Anterior cingulate cortex (tissue), 58 donors: ENCODE measurements at regions not wholly inside any gene's neighbourhood (a gene's known extent, or its start where the extent isn't known, plus 50 kb on each side); places are given as distances from the start of the nearest gene placed in this dataset.
"Not testable (repeated sequence)": the region's sequence is repeated elsewhere in the genome, so short reads cannot be mapped to it uniquely, and the experiment has no call there.

Experiments
- DNase-seq, 58 donors: peaks; one replicate each; lab custom pipeline; 2025; lab: John Stamatoyannopoulos, UW

GRCh38 chr9:115517335-115518075, 399.5 kb upstream of the TNC start:
- no peak for DNase-seq

DNA sequence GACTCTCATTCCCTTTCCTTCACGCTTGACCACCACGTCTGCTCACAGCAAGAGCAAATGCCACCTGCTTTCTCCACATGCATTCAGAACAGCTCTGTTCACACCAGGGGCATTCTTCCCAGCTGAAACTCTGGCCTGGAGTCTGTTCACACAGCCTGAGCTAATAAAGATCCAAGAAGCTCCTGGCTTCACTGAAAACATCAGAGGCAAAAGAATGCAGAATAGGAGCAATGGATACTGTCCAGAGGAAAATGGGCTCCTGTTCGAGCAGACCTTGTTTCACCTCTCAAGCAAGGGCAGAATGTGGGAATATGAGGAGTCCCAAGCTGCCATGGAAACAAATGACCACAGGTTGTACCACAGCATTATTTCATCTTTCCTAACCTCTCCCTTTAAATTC, 402.7 kb upstream of the TNC start:
- DNase-seq = peak in 21 of 58 donors; percentile 1 to 39 (median 15)

DNA sequence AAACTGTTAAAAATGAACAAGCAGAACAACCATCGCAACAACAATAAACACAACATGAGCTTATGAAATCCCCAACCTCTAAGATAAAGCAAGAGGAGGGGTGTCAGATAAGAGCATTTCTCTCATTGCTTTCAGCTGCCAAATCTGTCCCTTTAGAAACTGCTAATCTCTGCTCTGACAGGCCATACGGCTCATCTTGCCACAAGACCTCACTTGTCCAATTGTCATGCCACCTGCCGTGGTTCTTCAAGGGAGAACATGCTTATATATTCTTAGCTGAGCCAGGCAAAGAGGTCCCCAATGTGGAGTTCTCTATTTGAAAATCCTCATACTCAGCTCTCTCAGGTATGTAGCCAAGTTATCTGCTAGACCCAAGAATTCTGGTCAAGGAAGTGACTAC, 405.0 kb upstream of the TNC start:
- DNase-seq = no peak

DNA sequence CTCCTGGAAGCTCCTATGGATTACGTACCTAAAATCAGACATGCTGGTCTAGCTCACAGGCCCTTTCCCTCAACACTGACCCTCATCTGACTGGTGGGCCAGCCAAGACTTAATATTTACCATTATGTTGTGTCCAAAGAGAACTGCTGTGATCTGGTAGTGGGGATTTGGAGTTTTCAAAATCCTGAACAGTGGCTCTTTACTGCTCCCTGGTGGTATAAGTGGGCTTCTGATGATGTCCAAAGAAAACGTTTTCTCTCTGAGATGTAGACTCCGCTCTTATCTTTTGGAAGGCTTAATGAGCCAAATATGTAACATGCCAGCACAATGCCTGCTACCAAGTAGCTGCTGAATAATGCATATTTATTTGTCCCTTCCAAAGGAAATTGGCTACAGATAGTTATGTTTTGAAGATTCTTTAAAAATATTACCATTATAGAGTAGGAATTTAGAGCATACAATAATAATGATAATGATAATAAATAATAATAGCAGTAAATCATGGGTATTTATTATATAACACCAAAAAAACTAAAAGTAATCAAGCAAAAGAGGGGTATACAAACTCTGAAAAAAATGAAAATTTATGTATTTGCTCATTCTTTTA, 406.6 kb upstream of the TNC start:
- DNase-seq = peak in 15 of 58 donors; percentile 1 to 46 (median 12)

GRCh38 chr9:115525111-115526058, 407.4 kb upstream of the TNC start:
- DNase-seq = no peak

- DNase-seq = no peak
Observed at GRCh38 chr9:115531410-115532125, 413.6 kb upstream of the TNC start.

- no peak for DNase-seq
Observed at GRCh38 chr9:115533511-115533910, 415.6 kb upstream of the TNC start.

DNA sequence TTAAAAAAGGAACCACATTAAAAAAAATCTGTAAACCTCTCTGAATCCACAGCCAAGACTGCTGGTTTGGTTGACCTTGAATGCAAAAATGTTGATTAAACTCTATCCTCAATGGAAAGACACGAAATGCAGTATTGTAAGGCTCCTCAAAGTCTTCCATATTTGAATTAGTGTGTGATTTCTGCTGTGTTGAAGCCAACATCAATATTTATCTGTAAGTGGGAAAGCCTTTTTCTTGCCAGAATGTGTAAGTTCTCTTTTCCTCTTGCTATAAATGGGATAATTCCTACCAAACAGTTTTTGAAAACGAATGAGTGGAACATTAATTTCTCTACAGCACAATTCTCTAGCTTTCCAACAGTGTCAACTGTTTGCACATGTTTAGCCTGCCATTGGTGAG, 422.1 kb upstream of the TNC start:
- DNase-seq = no peak

DNA sequence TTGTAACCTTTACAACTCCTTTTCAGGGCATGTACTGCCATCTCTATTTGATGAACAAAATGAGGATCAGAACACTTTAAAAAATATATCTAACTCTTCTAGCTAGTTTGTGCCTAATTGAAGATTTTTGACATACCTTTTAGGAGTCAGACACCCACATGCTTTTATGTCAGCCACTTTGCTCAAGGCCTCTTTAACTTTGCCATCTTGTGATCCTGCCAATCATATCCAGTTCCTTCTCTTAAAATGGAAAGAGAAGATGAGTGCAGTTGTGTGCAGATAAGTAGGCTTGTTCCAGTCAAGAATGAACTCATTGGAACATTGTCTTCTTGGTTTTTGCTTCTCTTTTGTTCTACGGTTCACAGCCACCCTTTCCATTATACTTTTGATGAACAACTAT, 425.6 kb upstream of the TNC start:
- DNase-seq = no peak

- peak in 1 of 58 donors; percentile 0 for DNase-seq
Observed at GRCh38 chr9:115548609-115549260, 430.8 kb upstream of the TNC start.

DNA sequence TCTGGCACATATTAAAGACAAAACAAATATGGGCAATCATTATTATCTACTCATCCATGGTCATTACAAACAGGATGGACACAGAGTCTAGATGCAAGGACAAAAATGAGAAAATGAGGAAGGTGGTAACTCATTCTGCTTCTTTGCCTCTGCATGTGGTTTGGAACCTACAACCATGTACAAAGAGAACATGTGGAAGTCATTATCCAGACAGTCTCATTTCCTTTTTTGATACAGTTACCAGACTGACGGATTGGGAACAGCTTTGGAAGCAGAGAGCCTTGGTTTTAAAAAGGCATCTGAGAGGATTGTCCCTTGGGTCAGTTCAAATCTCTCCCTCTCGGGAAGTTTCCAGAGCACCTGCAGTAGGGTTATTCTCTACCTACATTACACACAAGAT, 433.4 kb upstream of the TNC start:
- no peak for DNase-seq

GRCh38 chr9:115553060-115553773, 435.3 kb upstream of the TNC start:
- DNase-seq = no peak

DNA sequence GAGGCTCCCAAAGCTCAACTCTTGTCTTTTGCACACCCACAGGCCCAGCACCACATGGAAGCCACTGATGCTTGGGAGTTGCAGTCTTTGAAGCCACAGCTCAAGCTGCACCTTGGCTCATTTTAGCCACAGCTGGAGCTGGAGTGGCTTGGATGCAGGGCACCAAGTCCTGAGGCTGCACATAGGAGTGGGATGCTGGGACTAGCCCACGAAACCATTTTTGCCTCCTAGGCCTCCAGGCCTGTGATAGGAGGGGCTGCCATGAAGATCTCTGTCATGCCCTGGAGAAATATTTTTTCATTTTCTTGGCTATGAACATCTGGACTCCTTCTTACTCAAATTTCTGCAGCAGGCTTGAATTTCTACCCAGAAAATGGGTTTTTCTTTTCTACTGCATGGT, 438.5 kb upstream of the TNC start:
- DNase-seq = no peak

DNA sequence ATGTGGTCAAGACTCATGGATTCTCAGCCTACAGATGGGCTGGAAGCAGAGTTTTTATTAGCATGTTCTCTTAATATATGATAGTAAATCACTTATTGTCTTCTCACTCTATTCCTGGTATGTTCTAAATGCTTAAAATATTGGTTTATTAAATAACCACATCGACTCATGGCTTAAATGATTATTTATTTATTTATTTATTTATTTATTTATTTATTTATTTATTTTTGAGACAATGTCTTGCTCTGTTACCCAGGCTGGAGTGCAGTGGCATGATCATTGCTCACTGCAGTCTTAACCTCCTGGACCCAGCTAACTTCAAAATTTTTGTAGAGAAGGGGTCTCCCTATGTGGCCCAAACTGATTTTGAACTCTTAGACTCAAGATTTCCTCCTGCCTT, 457.2 kb upstream of the TNC start:
- DNase-seq = no peak

DNA sequence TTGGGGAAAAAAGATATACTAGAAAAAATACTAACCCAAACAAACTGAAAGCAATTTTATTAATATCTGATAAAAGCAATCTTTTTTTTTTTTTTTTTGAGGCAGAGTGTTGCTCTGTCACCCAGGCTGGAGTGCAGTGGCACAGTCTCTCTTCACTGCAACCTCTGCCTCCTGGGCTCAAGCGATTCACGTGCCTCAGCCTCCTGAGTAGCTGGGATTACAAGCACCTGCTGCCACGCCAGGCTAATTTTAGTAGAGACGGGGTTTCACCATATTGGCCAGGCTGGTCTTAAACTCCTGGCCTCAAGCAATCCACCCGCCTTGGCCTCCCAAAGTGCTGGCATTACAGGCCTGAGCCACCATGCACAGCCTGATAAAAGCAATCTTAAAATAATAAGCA, 467.5 kb upstream of the TNC start:
- DNase-seq = not testable (repeated sequence)

DNA sequence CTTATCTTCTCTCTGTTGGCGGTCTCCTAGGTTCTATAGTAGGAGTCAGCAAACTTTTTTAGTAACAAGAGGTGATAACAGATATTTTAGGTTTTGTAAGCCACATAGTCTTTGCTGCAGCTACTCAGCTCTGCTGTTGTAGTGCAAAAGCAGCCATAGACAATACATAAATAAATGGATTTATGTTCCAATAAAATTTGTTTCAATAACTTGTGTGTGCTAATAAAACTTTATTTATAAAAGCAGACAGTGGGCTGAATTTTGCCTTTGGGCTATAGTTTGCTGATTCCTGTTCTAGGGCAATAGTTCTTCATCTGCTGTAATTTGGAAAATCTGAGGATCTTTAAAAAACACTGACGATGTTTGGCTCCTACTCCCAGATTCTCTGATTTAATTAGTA, 469.4 kb upstream of the TNC start:
- no peak for DNase-seq

DNA sequence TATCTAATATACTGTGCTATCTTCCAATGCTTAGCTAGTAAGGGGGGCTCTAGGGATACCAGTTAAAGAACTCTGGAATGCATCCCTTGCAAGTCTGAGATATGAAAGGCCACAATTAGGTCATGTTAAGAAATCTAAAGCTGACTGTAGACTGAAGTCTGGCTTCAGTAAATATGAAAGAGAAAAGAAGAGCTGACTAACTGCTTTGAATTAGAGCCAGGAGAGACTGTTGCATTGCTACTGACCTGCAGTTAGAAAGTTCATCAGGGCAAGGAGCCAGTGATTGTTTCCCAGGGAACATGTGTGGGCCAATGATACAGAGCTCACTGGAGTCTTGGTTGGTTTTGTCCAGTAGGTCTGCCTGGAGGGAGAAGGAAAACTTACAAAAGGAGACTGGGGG, 472.1 kb upstream of the TNC start:
- no peak for DNase-seq

- DNase-seq = peak in 20 of 58 donors; percentile 1 to 57 (median 8)
Observed at GRCh38 chr9:115591584-115591984, 473.6 kb upstream of the TNC start.

DNA sequence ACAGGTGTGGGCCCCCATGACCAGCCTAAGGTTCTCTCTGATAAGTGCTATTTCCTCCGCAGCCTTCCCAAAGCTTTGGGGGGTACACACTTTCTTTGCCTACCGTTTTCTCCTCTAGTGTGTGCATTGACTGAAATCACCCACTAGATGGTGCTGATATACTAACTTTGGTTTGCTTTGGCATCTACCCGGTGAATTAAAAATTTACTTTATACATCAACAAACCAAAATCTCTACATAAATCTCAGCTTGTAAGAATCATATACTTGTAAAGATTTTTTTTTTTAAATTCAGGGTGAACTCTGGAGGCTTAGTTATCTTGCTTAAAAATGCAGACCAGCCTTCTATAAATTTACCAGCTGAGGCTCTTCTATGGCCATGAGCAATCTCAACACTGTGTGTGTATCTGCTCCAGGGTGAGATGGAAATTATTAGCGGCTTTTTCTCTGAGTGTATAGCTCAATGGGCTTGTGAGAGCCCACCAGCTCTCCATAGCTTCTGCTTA, 475.7 kb upstream of the TNC start:
- DNase-seq = peak in 6 of 58 donors; percentile 1 to 30 (median 4)
